Calu3 (cell line): ENCODE measurements at regions not wholly inside any gene's neighbourhood (a gene's known extent, or its start where the extent isn't known, plus 50 kb on each side); places are given as distances from the start of the nearest gene placed in this dataset.

Experiments
- BruUV-seq: library from RNA; stranded (reverse); fragments of 400-500 nt; replicated peaks from 2 replicates; lab custom pipeline; 2021; lab: Mats Ljungman, UMichigan
- CTCF ChIA-PET: fragments of 300-600 bp; sonication (Branson Sonifier 250); formaldehyde crosslinking; loops from one replicate; lab custom pipeline; 2022; ENCODE audit warnings: antibody characterized with exemption; lab: Charles Lee
- DNase-seq: peaks from one replicate; pipeline ENCODE4 v3.0.0; 2022
- H3K27ac Mint-ChIP-seq: one replicate; pipeline ENCODE4 v1.8.0; 2022; ENCODE audit warnings: mixed read lengths; ENCODE audit not compliant: unreplicated experiment
- H3K27me3 Mint-ChIP-seq: one replicate; pipeline ENCODE4 v1.8.0; 2022; ENCODE audit warnings: mixed read lengths; ENCODE audit not compliant: unreplicated experiment
- H3K36me3 Mint-ChIP-seq: one replicate; pipeline ENCODE4 v1.8.0; 2022; ENCODE audit warnings: mild to moderate bottlenecking, moderate library complexity, mixed read lengths; ENCODE audit not compliant: insufficient read depth, unreplicated experiment
- H3K4me1 Mint-ChIP-seq: one replicate; pipeline ENCODE4 v1.8.0; 2022; ENCODE audit warnings: mild to moderate bottlenecking, low read depth, mixed read lengths; ENCODE audit not compliant: unreplicated experiment
- H3K4me3 Mint-ChIP-seq: one replicate; pipeline ENCODE4 v1.8.0; 2022; ENCODE audit warnings: mild to moderate bottlenecking, low read depth, moderate library complexity, mixed read lengths; ENCODE audit not compliant: unreplicated experiment
- H3K9me3 Mint-ChIP-seq: one replicate; pipeline ENCODE4 v1.8.0; 2022; ENCODE audit warnings: low read depth, mixed read lengths; ENCODE audit not compliant: unreplicated experiment
- intact Hi-C: fragments of 100-400 bp; cut with micrococcal nuclease; formaldehyde crosslinking; loops from one replicate; pipeline ENCODE4 v1.10.0; 2022; ENCODE audit not compliant: unreplicated experiment
- TF ChIP-seq, protein P1 (sequence below): fragments of 200-600 bp; IDR thresholded peaks from one replicate; pipeline ENCODE4 v1.8.0; 2022; ENCODE audit warnings: antibody characterized with exemption; ENCODE audit not compliant: unreplicated experiment

DNA sequence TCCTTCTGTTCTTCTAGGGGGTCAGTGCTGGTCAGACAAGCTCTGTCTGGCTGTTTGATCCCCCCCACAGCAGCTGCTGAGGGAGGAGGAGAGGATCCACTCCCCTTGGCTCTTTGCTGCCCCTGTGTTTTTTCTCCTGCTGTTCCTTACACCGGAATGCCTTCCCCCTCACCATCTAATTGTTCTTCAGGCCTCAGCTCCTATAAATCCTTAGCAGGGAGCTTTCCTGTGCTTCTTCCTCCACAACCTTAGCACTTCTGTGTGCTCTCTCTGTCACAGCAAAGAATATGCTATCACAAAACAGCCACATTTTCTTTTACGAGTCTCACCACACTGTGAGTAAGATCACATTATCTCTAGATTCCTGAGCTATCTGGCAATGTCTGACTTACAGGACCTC is 196.6 kb downstream of the OTOR start:
- H3K4me3 Mint-ChIP-seq, result no peak overlapping the region
- no TSS peak for BruUV-seq
- no peaks in the 10 kb centered on the region for H3K36me3 Mint-ChIP-seq
- H3K9me3 Mint-ChIP-seq, result no peaks in the 10 kb centered on the region
- H3K27ac Mint-ChIP-seq, result no peak overlapping the region
- H3K27me3 Mint-ChIP-seq, result no peaks in the 10 kb centered on the region
- CTCF ChIA-PET, result no interaction called here
- intact Hi-C loops, result no loop called here
- TF ChIP-seq, protein P1, sequence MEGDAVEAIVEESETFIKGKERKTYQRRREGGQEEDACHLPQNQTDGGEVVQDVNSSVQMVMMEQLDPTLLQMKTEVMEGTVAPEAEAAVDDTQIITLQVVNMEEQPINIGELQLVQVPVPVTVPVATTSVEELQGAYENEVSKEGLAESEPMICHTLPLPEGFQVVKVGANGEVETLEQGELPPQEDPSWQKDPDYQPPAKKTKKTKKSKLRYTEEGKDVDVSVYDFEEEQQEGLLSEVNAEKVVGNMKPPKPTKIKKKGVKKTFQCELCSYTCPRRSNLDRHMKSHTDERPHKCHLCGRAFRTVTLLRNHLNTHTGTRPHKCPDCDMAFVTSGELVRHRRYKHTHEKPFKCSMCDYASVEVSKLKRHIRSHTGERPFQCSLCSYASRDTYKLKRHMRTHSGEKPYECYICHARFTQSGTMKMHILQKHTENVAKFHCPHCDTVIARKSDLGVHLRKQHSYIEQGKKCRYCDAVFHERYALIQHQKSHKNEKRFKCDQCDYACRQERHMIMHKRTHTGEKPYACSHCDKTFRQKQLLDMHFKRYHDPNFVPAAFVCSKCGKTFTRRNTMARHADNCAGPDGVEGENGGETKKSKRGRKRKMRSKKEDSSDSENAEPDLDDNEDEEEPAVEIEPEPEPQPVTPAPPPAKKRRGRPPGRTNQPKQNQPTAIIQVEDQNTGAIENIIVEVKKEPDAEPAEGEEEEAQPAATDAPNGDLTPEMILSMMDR, result no peak
- no peaks in the 10 kb centered on the region for H3K4me1 Mint-ChIP-seq
- no peak for DNase-seq

- Mint-ChIP-seq H3K27ac (no peak overlapping the region), H3K4me1 (no peaks in the 10 kb centered on the region), H3K4me3 (no peak overlapping the region), H3K9me3 (no peaks in the 10 kb centered on the region), H3K27me3 (no peaks in the 10 kb centered on the region), H3K36me3 (no peaks in the 10 kb centered on the region)
- CTCF ChIA-PET, result no interaction called here
- TF ChIP-seq, protein P1, result no peak
- no peak for DNase-seq
- BruUV-seq, result no TSS peak
- intact Hi-C loops, result no loop called here
These were observed 197.5 kb downstream of the OTOR start for GRCh38 chr20:16945619-16946018.

DNA sequence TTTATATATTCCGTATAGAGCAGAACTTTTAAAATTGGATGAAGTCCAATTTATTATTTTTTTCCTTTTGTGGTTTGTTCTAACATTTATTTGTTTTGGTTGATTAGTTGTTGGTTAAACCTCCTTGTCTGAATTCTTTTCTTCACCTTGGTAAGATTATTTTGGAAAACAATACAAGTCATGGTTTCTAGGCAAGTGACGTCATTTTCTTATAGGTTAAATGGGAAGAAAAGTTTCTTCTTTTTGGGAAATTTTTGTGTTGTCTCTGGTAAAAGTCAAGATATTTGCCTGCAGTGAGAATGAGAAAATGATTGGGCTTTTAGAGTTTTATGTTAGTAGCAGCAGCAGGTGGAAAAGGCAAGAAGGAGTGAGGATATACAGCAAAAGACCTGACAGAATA is 197.9 kb downstream of the OTOR start:
- Mint-ChIP-seq H3K4me1 (no peaks in the 10 kb centered on the region), H3K9me3 (no peaks in the 10 kb centered on the region), H3K4me3 (no peak overlapping the region), H3K27ac (no peak overlapping the region), H3K36me3 (no peaks in the 10 kb centered on the region), H3K27me3 (no peaks in the 10 kb centered on the region)
- no TSS peak for BruUV-seq
- intact Hi-C loops, result no loop called here
- TF ChIP-seq, protein P1, result no peak
- no peak for DNase-seq
- CTCF ChIA-PET, result no interaction called here

GRCh38 chr20:16947479-16947878 is 199.3 kb downstream of the OTOR start:
- Mint-ChIP-seq H3K36me3 (no peaks in the 10 kb centered on the region), H3K27ac (no peak overlapping the region), H3K27me3 (no peaks in the 10 kb centered on the region), H3K4me1 (no peaks in the 10 kb centered on the region), H3K4me3 (no peak overlapping the region), H3K9me3 (no peaks in the 10 kb centered on the region)
- CTCF ChIA-PET, result no interaction called here
- no peak for DNase-seq
- TF ChIP-seq, protein P1, result no peak
- intact Hi-C loops, result no loop called here
- no TSS peak for BruUV-seq
